ENCODE measurements at regions not wholly inside any gene's neighbourhood (a gene's known extent, or its start where the extent isn't known, plus 50 kb on each side); places are given as distances from the start of the nearest gene placed in this dataset.

- Histone ChIP-seq H3K27me3 (ENCODE audit: control insufficient read depth, insufficient read depth, low read length) (no peaks in the 10 kb centered on the region), H3K4me3 (ENCODE audit: insufficient read depth, low read depth, low read length) (no peak overlapping the region), H3K36me3 (replicated peaks; ENCODE audit: control insufficient read depth, insufficient read depth, low read length) (no peaks in the 10 kb centered on the region)
- peak; percentile 16 for DNase-seq
These were observed 1389.8 kb downstream of the TBC1D22A start for GRCh38 chr22:48152164-48152775.

DNA sequence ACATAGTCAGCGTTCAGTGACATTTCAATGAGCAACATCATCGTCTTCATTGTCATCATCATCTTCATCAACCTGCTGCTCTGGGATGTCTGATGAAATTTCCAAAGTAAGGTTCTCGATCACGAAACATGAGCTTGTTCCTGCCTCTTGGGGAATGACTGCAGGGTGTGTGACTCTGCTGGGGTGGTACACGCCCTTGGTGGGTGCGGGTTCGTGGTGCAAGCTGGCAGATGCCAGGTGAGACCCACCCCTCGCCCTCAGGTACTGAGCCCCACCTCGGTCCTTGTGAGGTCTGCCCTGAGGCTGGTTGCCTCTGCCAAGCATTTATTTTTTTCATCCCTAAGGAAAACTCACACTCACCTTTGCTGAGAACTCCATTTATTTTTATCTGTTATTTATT, 1389.2 kb downstream of the TBC1D22A start:
- no peak for DNase-seq
- Histone ChIP-seq H3K4me3 (ENCODE audit: insufficient read depth, low read depth, low read length) (no peak overlapping the region), H3K27me3 (ENCODE audit: control insufficient read depth, insufficient read depth, low read length) (no peaks in the 10 kb centered on the region), H3K36me3 (replicated peaks; ENCODE audit: control insufficient read depth, insufficient read depth, low read length) (no peaks in the 10 kb centered on the region)

DNA sequence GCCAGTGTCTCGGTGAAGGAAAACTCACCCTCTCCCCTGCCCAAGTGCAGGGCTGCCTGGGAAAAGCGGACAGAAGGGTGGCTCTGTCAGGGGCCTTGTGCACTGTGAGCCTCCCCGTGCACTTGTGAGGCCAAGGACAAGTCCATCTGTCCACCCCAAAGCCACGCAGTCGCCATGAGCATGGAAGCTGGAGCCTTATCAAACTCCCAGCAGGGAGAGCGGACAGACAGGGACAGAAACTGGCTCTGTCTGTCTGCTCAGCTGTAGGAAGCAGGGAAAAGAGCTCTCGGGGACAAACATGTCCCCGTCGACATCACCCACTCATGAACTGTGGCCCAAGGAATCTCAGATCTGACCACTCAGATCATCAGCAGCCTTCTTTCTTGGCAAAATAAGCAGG, 1385.4 kb downstream of the TBC1D22A start:
- no peaks in the 10 kb centered on the region for H3K36me3 ChIP-seq (replicated peaks; ENCODE audit: control insufficient read depth, insufficient read depth, low read length)
- H3K27me3 ChIP-seq (ENCODE audit: control insufficient read depth, insufficient read depth, low read length) = no peaks in the 10 kb centered on the region; the same call in 1 of the 2 replicates
- no peak overlapping the region for H3K4me3 ChIP-seq (ENCODE audit: insufficient read depth, low read depth, low read length)
- no peak for DNase-seq

DNA sequence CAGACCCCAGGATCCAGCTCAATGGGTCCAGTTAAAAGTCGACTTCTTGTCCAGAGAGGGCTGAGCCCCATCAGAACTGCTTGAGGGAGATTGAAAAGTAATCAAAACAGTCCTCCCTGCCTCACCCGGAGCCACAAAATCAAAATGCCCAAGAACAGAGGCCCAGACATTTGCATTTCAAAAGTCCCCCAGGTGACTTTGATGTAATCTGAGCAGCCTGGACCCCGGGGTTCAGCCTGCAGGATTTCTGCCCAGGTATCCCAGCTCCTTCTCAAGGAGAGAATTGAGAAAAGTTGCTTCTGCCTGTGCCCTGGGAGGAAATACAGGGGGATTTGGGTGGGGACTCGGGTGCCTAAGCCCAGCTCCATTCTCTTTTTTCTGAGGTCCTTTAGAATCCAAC, 1385.0 kb downstream of the TBC1D22A start:
- DNase-seq = peak; percentile 85
- no peaks in the 10 kb centered on the region for H3K36me3 ChIP-seq (replicated peaks; ENCODE audit: control insufficient read depth, insufficient read depth, low read length)
- H3K4me3 ChIP-seq (ENCODE audit: insufficient read depth, low read depth, low read length) = no peak overlapping the region
- no peaks in the 10 kb centered on the region; the same call in 1 of the 2 replicates for H3K27me3 ChIP-seq (ENCODE audit: control insufficient read depth, insufficient read depth, low read length)

GRCh38 chr22:48146426-48146825, 1384.0 kb downstream of the TBC1D22A start:
- no peaks in the 10 kb centered on the region; the same call in 1 of the 2 replicates for H3K27me3 ChIP-seq (ENCODE audit: control insufficient read depth, insufficient read depth, low read length)
- DNase-seq = peak; percentile 25
- H3K36me3 ChIP-seq (replicated peaks; ENCODE audit: control insufficient read depth, insufficient read depth, low read length) = no peaks in the 10 kb centered on the region
- H3K4me3 ChIP-seq (ENCODE audit: insufficient read depth, low read depth, low read length) = no peak overlapping the region

DNA sequence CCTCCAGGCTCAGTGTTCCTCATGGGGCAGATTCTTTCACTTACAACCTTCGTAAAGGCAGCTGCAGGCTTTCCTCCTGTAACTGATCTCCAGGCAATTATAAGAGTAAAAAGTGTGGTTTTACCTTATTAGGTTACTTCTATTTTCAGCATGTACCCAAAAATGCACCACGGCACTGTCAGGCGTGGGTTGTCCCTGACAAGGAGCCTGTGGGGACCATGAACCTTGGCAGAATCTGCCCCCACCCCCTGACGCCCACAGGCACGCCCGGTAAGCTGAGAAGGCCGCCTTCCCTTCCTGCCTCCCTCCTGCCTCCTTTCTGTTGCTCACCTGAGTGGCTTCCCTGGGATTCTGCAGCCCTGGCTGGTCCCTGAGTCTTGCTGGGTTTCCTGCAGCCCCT, 1383.3 kb downstream of the TBC1D22A start:
- no peak overlapping the region for H3K4me3 ChIP-seq (ENCODE audit: insufficient read depth, low read depth, low read length)
- DNase-seq = peak; percentile 33

GRCh38 chr22:48144318-48144717, 1381.9 kb downstream of the TBC1D22A start:
- H3K4me3 ChIP-seq (ENCODE audit: insufficient read depth, low read depth, low read length) = no peak overlapping the region
- H3K27me3 ChIP-seq (ENCODE audit: control insufficient read depth, insufficient read depth, low read length) = no peaks in the 10 kb centered on the region; the same call in 1 of the 2 replicates
- no peaks in the 10 kb centered on the region for H3K36me3 ChIP-seq (replicated peaks; ENCODE audit: control insufficient read depth, insufficient read depth, low read length)
- DNase-seq = no peak

More for the DNA sequence above, 1383.3 kb downstream of the TBC1D22A start:
- no peaks in the 10 kb centered on the region for H3K36me3 ChIP-seq (replicated peaks; ENCODE audit: control insufficient read depth, insufficient read depth, low read length)
- H3K27me3 ChIP-seq (ENCODE audit: control insufficient read depth, insufficient read depth, low read length) = no peaks in the 10 kb centered on the region; the same call in 1 of the 2 replicates

DNA sequence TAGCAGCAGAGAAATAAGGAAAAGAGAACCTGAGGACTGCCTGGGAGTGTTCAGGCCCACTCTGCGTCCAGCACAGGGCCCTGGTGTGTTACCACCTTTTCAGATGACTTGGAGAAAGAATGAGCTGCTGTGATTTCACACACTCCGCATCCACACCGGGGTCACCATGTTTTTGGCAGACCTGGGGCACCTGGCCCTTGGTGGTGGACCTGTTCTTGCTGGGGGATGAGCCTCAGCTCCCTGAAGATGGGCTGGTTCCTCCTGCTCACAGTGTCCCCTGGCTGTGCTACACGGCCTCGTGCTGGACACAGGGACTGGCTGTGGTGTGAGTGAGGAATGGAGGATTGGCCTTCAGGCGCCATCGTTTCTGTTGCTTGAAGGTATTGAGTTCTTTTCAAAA, 1381.4 kb downstream of the TBC1D22A start:
- no peaks in the 10 kb centered on the region; the same call in 1 of the 2 replicates for H3K27me3 ChIP-seq (ENCODE audit: control insufficient read depth, insufficient read depth, low read length)
- DNase-seq = no peak
- H3K4me3 ChIP-seq (ENCODE audit: insufficient read depth, low read depth, low read length) = no peak overlapping the region
- H3K36me3 ChIP-seq (replicated peaks; ENCODE audit: control insufficient read depth, insufficient read depth, low read length) = no peaks in the 10 kb centered on the region

GRCh38 chr22:48142388-48142787, 1379.9 kb downstream of the TBC1D22A start:
- no peak for DNase-seq
- Histone ChIP-seq H3K27me3 (ENCODE audit: control insufficient read depth, insufficient read depth, low read length) (no peaks in the 10 kb centered on the region; the same call in 1 of the 2 replicates), H3K4me3 (ENCODE audit: insufficient read depth, low read depth, low read length) (no peak overlapping the region), H3K36me3 (replicated peaks; ENCODE audit: control insufficient read depth, insufficient read depth, low read length) (no peaks in the 10 kb centered on the region)

- no peak for DNase-seq
- Histone ChIP-seq H3K4me3 (ENCODE audit: insufficient read depth, low read depth, low read length) (no peak overlapping the region), H3K27me3 (ENCODE audit: control insufficient read depth, insufficient read depth, low read length) (no peaks in the 10 kb centered on the region; the same call in 1 of the 2 replicates), H3K36me3 (replicated peaks; ENCODE audit: control insufficient read depth, insufficient read depth, low read length) (no peaks in the 10 kb centered on the region)
These were observed 1378.9 kb downstream of the TBC1D22A start for GRCh38 chr22:48141301-48141700.

GRCh38 chr22:48140261-48140813, 1377.9 kb downstream of the TBC1D22A start:
- H3K36me3 ChIP-seq (replicated peaks; ENCODE audit: control insufficient read depth, insufficient read depth, low read length) = no peaks in the 10 kb centered on the region
- no peak overlapping the region for H3K4me3 ChIP-seq (ENCODE audit: insufficient read depth, low read depth, low read length)
- no peak for DNase-seq
- no peaks in the 10 kb centered on the region for H3K27me3 ChIP-seq (ENCODE audit: control insufficient read depth, insufficient read depth, low read length)

DNA sequence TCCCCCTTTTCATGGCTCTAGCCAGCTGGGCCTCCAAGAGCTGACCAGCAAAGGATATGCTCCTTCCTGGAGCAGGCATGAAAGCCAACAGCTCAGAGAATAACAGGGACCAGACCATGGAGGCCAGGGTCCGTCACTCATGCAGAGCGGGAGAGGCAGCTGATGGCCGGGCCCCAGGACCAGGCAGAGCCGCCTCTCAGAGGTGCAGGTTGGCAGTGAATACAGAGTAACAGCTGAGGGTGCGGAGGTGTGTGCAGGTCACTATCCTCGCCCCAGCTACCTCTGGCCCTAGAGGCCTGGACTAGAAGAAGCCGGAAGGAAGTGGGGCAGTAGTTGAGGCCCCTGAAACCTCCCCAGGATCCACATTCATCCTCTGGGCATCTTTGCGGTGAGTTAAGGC, 1377.3 kb downstream of the TBC1D22A start:
- no peaks in the 10 kb centered on the region for H3K27me3 ChIP-seq (ENCODE audit: control insufficient read depth, insufficient read depth, low read length)
- H3K4me3 ChIP-seq (ENCODE audit: insufficient read depth, low read depth, low read length) = no peak overlapping the region
- H3K36me3 ChIP-seq (replicated peaks; ENCODE audit: control insufficient read depth, insufficient read depth, low read length) = no peaks in the 10 kb centered on the region
- no peak for DNase-seq

DNA sequence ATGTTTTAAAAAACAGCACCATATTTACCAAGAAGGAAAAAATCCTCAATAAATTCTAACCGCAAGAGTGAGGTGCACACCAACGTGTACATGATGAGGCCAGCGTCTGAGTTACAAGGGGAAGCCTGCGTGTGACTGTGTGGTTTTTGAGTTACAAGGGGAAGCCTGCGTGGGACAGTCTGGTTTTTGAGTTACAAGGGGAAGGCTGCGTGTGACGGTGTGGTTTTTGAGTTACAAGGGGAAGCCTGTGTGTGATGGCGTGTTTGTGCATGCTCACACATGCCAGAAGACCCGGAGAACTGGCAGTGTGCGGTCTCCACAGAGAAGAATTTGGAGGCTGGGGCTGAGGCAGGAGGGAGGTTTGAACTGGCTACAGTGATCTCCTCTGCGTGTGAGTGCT, 1376.4 kb downstream of the TBC1D22A start:
- no peak for DNase-seq
- Histone ChIP-seq H3K27me3 (ENCODE audit: control insufficient read depth, insufficient read depth, low read length) (no peaks in the 10 kb centered on the region), H3K36me3 (replicated peaks; ENCODE audit: control insufficient read depth, insufficient read depth, low read length) (no peaks in the 10 kb centered on the region), H3K4me3 (ENCODE audit: insufficient read depth, low read depth, low read length) (no peak overlapping the region)

DNA sequence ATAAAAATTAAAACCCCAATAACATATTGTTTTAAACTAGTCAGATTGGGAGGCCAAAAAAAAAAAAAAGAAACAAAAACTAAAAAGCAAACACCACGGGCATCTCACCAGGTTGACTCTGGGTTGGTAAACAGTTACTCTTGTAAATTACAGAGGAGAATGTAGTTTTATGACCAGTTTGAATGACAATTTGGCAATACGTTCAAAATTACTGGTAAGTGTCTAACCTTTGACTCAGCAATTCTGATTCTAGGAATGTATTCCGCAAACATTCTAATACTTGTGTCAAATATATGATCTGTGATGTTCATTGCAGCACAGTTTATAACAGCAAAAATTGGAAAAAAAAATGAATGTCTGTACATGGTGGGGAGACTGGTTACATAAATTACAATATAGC, 1376.0 kb downstream of the TBC1D22A start:
- no peak for DNase-seq
- H3K36me3 ChIP-seq (replicated peaks; ENCODE audit: control insufficient read depth, insufficient read depth, low read length) = no peaks in the 10 kb centered on the region
- H3K27me3 ChIP-seq (ENCODE audit: control insufficient read depth, insufficient read depth, low read length) = no peaks in the 10 kb centered on the region
- no peak overlapping the region for H3K4me3 ChIP-seq (ENCODE audit: insufficient read depth, low read depth, low read length)

DNA sequence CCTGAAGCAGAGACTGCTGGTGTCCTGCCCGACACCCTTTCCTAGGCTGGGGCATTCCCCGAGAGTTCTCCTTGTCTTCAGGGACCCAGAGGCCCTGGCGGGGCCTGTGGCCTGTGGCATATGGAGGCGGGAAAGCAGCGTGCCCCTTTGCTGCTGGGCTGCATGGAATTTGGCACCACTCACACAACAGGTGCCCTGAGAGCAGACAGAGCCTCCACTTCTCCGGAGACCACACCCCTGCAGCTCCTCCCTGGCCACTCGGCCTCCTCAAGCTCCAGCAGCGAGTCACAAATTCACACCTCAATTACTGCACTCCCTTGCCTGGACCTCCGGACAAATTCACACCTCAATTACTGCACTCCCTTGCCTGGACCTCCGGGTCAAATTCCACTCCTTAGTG, 1375.2 kb downstream of the TBC1D22A start:
- H3K36me3 ChIP-seq (replicated peaks; ENCODE audit: control insufficient read depth, insufficient read depth, low read length) = no peaks in the 10 kb centered on the region
- no peak overlapping the region for H3K4me3 ChIP-seq (ENCODE audit: insufficient read depth, low read depth, low read length)
- H3K27me3 ChIP-seq (ENCODE audit: control insufficient read depth, insufficient read depth, low read length) = no peaks in the 10 kb centered on the region
- peak; percentile 35 for DNase-seq

All from H7 (cell line).